PFSK-1 (cell line): ENCODE measurements at regions not wholly inside any gene's neighbourhood (a gene's known extent, or its start where the extent isn't known, plus 50 kb on each side); places are given as distances from the start of the nearest gene placed in this dataset.

Experiments used
- FOXP2 ChIP-seq: optimal IDR thresholded peaks from 2 replicates; pipeline ENCODE3; 2011; ENCODE audit warnings: borderline replicate concordance, control low read depth, inconsistent platforms; ENCODE audit not compliant: insufficient read depth; ENCODE audit errors: extremely low read length, extremely low read depth
- POLR2AphosphoS5 ChIP-seq: IDR thresholded peaks from 2 replicates; pipeline ENCODE4 v1.6.1; 2012; ENCODE audit warnings: low read depth, mild to moderate bottlenecking, control low read depth, low read length, moderate library complexity
- REST ChIP-seq, 2 experiments: IDR thresholded peaks; 2 replicates each; pipeline versions ENCODE4 v1.6.1 to v1.8.0; 2011 to 2012; ENCODE audit warnings: low read depth in 2 of 2, low read length in 2 of 2, control low read depth in 1 of 2, inconsistent platforms in 1 of 2, mild to moderate bottlenecking in 1 of 2, moderate library complexity in 1 of 2; ENCODE audit not compliant: insufficient read depth in 1 of 2
- SIN3A ChIP-seq: IDR thresholded peaks from 2 replicates; pipeline ENCODE4 v1.6.1; 2012; ENCODE audit warnings: mild to moderate bottlenecking, low read length, moderate library complexity, borderline replicate concordance; ENCODE audit not compliant: insufficient read depth
- TAF1 ChIP-seq: IDR thresholded peaks from 2 replicates; pipeline ENCODE4 v1.6.1; 2012; ENCODE audit warnings: low read length, control low read depth, borderline replicate concordance; ENCODE audit not compliant: insufficient read depth

GRCh38 chr9:107779731-107780130 is 290.2 kb upstream of the KLF4 start:
- TF ChIP-seq SIN3A (no peak), POLR2AphosphoS5 (no peak), FOXP2 (no peak), TAF1 (no peak), REST (IDR thresholded peaks at IDR 0.05; ENCODE audit: insufficient read depth in 1 of 2, low read depth in 2 of 2, low read length in 2 of 2) (no peak)

- no peak for TF ChIP-seq FOXP2
- no peak for TF ChIP-seq POLR2AphosphoS5
- no peak for TF ChIP-seq REST (IDR thresholded peaks at IDR 0.05; ENCODE audit: insufficient read depth in 1 of 2, low read depth in 2 of 2, low read length in 2 of 2)
- no peak for TF ChIP-seq TAF1
- TF ChIP-seq SIN3A = no peak
These were observed 289.1 kb upstream of the KLF4 start for GRCh38 chr9:107778661-107779060.

GRCh38 chr9:107772988-107773387 is 283.4 kb upstream of the KLF4 start:
- TF ChIP-seq FOXP2 (no peak), TAF1 (no peak), SIN3A (no peak), POLR2AphosphoS5 (no peak), REST (IDR thresholded peaks at IDR 0.05; ENCODE audit: insufficient read depth in 1 of 2, low read depth in 2 of 2, low read length in 2 of 2) (no peak)

- no peak for TF ChIP-seq FOXP2
- no peak for TF ChIP-seq SIN3A
- TF ChIP-seq REST (IDR thresholded peaks at IDR 0.05; ENCODE audit: insufficient read depth in 1 of 2, low read depth in 2 of 2, low read length in 2 of 2) = no peak
- TF ChIP-seq TAF1 = no peak
These were observed 281.1 kb upstream of the KLF4 start for GRCh38 chr9:107770716-107771115.

GRCh38 chr9:107768224-107768623 is 278.7 kb upstream of the KLF4 start:
- TF ChIP-seq SIN3A = no peak
